Activated T-cell treated with anti-CD3 and anti-CD28 coated beads for 24 hours (primary cell): ENCODE measurements at regions not wholly inside any gene's neighbourhood (a gene's known extent, or its start where the extent isn't known, plus 50 kb on each side); places are given as distances from the start of the nearest gene placed in this dataset.

Experiments
- DNase-seq: peaks from one replicate; pipeline ENCODE4 v3.0.0-alpha.2; 2020; ENCODE audit warnings: low read depth

DNA sequence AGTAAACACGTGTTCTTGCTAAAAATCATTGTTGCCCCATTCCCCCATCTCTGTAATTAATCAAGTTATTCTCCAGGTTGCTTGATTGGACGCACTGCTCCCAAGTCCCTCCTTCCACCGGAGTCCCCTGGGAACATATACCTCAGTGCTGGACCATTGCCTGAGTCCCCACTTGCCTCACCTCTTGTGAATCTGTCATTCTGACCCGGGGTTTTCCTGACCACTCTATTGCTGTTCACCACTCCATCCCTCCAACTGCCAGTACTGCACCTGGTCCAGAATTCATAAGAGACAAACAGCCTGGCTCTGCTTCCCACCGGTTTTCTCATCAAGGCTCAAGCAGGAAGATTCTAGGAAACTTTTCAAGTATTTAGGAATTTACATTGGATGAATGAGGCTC is 555.9 kb downstream of the VRK1 start:
- no peak for DNase-seq

DNA sequence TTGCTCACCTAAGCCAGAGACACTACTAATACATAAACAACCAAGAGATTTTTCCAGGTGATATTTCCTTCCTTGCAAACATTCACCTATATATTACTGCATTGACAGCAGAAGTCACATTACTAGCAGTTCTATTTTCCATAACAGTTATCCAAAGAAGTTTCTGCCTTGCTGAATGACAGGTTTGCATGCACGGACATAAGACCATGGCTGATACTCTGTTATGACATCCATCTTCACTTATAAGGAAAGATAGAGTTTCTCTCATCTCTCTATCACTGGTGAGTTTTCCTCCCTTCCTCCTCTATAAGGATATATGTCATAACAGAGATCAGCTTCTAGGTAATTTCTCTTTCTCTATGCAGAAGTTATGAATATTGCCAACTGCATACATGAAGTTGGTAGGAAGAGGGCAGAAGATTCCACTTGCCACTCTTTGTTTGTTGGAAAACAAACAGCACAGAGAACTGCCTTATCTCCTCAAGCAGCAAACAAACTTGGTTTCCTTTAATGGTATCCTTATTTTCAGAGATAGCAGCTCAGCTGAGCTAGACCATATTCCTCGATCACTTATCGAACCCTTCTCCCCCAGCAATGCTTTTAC is 557.0 kb downstream of the VRK1 start:
- no peak for DNase-seq

DNA sequence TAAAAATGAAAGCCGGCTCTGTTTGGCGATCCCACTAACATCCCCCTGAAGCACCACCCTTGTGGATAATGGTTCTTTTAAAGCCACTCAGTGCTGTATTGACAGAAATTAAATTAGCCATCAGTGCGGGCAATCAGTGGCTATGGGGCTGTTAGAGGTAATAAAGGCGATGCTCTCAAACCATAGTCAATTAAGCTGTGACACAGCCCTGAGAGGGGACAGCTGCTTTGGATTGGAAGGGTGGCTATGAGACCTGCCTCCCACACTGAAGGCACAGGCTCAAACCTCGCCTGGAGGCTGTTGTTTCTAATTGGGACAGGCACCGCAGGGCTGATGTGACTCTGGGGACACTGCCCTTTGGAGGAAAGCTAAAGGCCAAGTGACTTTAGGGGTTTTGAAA is 562.2 kb downstream of the VRK1 start:
- DNase-seq: no peak

- DNase-seq: no peak
Observed at GRCh38 chr14:97361181-97361580, 564.0 kb downstream of the VRK1 start.

GRCh38 chr14:97361958-97362357 is 564.8 kb downstream of the VRK1 start:
- no peak for DNase-seq

GRCh38 chr14:97366400-97366799 is 569.2 kb downstream of the VRK1 start:
- no peak for DNase-seq

DNA sequence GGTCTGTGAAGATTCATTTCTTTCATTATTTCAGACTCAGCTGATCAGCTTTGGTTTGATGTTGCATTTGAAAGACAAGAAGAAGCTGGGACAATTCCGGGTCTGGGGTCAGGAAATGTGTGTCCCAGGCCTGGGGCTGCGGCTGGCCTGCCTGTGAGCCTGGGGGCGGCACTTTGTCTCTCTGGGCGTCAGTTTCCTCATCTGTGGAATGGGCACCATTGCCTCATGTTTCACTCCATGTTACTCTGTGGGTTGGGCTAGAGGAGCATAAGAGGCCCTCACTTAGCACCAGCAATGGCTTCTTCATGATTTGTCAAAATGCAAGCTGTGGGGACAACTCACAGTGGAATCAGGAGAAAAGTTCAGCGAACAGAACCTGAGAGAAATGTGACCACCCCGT is 570.1 kb downstream of the VRK1 start:
- no peak for DNase-seq

DNA sequence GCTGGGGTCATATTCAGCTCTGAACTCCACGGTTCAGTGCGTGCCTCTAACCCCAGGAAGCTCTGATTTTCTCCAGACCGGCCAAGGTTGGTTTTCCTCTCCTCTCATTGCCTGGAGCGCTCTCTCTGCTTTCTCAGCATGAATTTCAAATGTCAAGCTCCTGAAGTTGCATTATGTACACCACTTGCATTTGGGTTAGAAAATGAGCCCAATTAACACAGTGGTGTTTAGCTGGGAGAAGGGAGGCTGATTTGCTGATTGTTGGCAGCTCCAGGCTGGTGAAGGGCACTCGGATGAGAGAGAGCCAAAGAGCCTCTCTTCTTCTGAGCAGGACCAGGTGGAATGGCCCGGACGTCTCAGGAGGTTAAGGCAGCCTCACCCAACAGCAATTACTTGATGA is 570.9 kb downstream of the VRK1 start:
- DNase-seq: no peak

DNA sequence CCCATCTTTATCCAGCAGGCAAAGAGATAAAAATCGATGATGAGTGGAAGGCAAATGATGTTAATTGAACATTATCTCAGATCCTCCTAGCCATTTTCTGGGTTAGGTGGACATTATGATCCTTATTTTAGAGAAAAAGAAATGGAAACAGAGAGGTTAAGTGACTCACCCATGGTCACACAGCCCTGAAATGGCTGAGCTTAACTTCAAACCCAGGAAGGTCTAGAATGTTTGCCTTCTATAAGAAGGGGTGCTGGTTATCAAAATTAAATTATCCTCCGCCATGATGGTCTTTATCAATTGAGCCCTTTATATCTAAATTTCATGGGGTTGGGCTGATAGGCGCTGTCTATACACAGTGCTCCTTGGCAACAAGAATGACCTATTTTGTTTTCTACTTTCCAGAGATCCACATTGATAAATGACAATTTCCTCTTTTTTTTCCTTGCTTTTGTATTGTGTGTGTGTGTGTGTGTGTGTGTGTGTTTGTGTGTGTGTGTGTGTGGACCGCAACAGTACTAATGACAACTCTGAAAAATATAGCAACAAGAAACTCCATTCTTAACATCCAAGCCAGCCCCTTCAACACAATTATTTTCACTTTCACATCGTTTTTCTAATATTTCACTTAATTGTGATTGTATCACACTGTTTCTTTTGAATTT is 571.9 kb downstream of the VRK1 start:
- DNase-seq: no peak

DNA sequence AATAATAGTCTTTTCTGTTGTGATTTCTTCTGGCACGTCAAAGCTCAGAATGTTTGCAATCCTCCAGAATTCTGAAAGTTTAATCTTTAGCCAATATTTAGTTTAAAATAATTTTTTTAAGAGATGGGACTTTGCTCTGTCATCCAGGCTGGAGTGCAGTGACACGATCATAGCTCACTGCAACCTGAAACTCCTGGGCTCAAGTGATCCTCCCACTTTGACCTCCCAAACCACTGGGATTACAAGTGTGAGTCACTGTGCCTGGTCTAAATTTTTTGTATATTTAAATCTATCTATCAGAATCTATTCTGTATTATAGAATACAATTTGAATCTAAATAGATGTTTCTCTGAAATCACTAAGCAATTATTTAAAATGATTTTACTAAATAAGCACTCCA is 572.7 kb downstream of the VRK1 start:
- no peak for DNase-seq

- no peak for DNase-seq
Observed at GRCh38 chr14:97376310-97376709, 579.1 kb downstream of the VRK1 start.

- no peak for DNase-seq
Observed at GRCh38 chr14:97377550-97377949, 580.4 kb downstream of the VRK1 start.

- peak; percentile 18 for DNase-seq
Observed at GRCh38 chr14:97379091-97379531, 581.9 kb downstream of the VRK1 start.

GRCh38 chr14:97380539-97380941 is 583.4 kb downstream of the VRK1 start:
- peak; percentile 71 for DNase-seq

- no peak for DNase-seq
Observed at GRCh38 chr14:97381309-97381708, 584.1 kb downstream of the VRK1 start.

DNA sequence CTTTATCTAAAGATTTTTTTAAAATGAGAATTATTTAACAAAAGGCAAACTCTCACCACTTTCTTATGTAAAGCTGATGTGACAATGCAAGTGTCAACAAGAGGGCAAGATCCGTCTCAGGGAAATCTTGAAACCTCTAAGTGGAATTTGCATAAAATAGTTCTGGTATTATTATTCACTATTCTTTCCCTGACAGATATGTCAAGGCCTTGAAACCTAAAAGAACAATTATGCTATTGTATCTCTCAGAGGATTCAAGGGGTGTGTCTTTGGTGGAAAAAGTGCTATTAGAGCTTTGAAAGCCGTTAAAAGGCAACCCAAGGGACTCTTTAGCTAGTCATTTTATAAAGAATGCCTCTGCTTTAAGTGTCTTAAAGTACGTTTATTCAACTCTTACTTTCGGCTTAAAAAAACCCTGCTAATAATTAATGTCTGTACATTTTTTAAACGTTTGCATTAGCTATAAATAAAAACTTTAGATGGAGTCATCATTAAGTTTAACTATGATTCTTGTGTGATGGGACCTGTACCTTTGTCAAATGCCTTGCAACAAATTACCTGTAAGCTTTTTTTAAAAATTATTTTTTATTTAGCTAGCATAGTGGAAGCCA is 585.5 kb downstream of the VRK1 start:
- DNase-seq: no peak

- DNase-seq: no peak
Observed at GRCh38 chr14:97385727-97386126, 588.5 kb downstream of the VRK1 start.

GRCh38 chr14:97387252-97387874 is 590.2 kb downstream of the VRK1 start:
- DNase-seq: no peak

GRCh38 chr14:97388408-97388807 is 591.2 kb downstream of the VRK1 start:
- DNase-seq: no peak

DNA sequence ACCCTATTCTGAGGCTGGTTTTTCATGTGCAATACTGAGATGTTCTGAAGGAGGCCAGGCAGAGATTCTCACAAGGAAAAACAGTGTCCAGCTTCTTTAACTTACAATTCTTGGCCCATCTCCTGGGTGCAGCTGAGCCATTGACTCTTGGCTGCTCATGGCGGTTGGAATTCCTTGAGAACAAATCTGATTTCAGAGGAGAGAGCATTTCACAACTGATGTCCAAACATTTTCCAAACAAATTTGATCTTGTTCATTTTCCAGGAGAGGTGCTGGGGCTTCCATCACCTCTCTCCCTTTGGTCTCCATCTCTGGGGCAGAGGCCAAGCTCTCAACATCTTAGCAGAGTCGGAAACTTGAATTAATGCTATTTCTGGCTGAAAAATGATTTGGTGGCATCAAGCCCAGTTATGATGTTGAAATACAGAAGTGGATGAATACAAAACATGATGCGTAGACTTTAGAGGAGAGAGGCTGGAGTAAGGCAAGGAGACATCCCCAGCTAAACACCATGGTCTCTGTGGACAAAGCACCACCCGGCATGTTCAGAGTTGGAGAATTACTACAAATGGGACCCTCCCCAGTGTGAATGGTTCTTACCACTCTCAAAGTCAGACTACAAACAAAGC is 593.0 kb downstream of the VRK1 start:
- no peak for DNase-seq

- DNase-seq: no peak
Observed at GRCh38 chr14:97393244-97393643, 596.1 kb downstream of the VRK1 start.

- DNase-seq: no peak
Observed at GRCh38 chr14:97395068-97395467, 597.9 kb downstream of the VRK1 start.

DNA sequence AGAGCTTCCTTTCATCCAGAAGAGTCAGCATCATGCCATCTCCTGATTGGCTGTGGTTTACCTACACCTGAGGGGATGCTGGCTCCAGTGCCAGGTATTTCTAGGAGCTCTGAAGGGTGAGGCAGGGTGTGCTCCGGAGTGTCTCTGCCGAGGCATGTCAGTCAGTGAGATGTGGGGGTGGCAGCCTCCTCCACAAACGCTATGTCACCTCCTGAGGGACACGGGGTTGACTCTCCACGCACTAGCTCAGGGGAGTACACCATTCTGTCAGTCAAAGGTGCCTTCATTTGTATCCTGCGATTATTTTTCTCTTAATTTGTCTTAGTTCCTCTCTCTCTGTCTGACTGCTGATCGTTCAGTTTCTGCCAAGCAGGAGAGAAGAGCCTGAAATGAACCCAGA is 604.5 kb downstream of the VRK1 start:
- DNase-seq: no peak
